ENCODE measurements at regions not wholly inside any gene's neighbourhood (a gene's known extent, or its start where the extent isn't known, plus 50 kb on each side); places are given as distances from the start of the nearest gene placed in this dataset.

DNA sequence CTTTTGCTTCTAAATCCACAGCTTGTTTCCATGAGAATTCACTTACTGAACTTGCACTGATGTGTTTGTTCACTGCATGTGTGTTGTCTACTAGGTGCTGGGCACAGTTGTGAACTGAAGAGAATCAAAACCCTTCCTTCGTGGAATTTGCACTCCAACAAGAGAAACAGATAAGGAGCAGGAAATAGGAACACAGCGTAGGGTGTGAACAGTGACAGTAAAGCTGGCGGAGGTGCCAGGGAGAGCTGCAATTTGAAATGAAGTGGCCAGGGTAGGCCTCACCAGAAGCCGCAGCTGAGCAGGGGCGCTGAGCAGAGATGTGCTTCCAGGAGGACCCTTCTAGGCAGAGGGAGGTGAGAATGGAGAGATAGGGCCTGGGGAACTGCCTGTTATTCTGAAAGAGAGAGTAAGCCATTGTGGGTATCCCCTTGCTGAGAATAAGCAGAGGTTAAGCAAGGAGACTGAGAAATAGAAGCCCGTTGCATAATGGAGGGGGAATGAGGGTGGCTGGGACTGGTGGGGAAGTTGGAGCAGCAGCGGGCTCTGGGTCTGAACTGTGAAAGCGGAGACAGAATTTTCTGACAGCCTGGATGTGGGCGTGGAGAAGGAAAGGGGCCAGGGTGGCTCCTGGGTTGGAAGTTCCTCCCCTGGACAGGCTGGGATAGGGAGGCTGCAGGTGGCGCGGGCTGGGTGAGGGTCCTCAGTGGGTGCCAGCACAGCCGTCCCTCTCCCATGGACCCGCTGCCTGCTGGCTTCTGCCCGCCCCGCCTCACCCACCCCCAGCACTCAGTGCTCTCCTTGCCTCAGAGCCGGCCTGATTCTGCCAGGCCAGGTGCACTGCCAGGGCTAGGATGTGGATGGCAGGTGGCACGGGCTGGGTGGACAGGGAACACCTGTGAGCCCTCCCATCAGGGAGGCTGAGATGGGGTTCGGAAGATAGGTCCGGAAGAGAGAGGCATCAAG lies 114.7 kb upstream of the AFDN start:
- Histone ChIP-seq H3K27me3 (no peaks in the 10 kb centered on the region), H3K36me3 (no peaks in the 10 kb centered on the region), H3K4me1 (no peaks in the 10 kb centered on the region), H3K9me3 (no peaks in the 10 kb centered on the region), H3K4me3 (no peak overlapping the region), H3K27ac (no peak overlapping the region)
- FAIRE-seq: no peak
- intact Hi-C loops (cut with DNase I): no loop called here
- ATAC-seq: no peak
- WGBS, 2 donors: 72 to 83% methylated on average over 16 to 19 of the region's 19 CpGs
- peak in 1 of 6 donors; percentile 48 for DNase-seq
- TF ChIP-seq, protein P1, sequence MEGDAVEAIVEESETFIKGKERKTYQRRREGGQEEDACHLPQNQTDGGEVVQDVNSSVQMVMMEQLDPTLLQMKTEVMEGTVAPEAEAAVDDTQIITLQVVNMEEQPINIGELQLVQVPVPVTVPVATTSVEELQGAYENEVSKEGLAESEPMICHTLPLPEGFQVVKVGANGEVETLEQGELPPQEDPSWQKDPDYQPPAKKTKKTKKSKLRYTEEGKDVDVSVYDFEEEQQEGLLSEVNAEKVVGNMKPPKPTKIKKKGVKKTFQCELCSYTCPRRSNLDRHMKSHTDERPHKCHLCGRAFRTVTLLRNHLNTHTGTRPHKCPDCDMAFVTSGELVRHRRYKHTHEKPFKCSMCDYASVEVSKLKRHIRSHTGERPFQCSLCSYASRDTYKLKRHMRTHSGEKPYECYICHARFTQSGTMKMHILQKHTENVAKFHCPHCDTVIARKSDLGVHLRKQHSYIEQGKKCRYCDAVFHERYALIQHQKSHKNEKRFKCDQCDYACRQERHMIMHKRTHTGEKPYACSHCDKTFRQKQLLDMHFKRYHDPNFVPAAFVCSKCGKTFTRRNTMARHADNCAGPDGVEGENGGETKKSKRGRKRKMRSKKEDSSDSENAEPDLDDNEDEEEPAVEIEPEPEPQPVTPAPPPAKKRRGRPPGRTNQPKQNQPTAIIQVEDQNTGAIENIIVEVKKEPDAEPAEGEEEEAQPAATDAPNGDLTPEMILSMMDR (IDR thresholded peaks at IDR 0.05): no peak

DNA sequence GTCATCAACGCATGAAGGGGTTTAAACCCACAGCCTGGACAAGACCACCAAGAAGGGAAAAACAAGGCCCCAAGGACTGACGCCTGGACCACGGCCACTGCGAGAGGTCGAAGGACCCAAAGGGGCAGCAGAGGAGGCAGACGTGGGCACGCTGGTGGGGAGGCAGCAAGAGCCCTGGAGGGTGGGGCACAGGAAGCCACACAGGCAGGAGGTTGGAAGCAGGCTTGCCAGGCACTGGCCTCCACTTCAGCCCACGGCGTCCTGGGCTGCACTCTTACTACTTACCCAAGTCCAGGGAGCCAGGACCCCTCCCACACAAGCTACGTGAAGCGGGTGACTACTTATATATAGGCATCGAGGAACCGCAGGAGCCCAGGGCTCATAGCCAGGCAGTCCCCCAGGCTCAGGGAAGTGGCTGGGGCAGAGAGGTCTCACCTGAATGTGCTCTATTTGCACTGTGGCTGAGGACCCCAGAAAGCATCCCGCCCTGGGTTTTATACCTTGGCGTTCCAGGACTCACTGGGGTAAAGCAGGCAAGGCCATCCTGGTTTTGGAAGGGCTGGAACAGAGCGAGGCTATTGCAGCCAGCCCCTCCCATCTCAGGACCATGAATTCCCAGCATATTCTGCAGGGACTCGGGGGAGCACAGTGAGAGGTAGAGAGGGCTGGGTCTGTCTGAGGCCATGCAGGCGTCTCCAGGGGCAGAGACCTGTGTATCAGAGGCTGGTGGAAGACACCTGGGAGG lies 113.8 kb upstream of the AFDN start:
- H3K27ac ChIP-seq: no peak overlapping the region
- ATAC-seq: no peak
- intact Hi-C loops (cut with DNase I): no loop called here
- 87 to 90% methylated on average over 18 of the region's 18 CpGs for WGBS, 2 donors
- no peaks in the 10 kb centered on the region for H3K36me3 ChIP-seq
- H3K4me3 ChIP-seq: no peak overlapping the region
- peak in 1 of 6 donors; percentile 50 for DNase-seq
- no peaks in the 10 kb centered on the region for H3K9me3 ChIP-seq
- no peaks in the 10 kb centered on the region for H3K27me3 ChIP-seq
- no peak for FAIRE-seq
- TF ChIP-seq, protein P1 (IDR thresholded peaks at IDR 0.05): no peak
- H3K4me1 ChIP-seq: no peaks in the 10 kb centered on the region

DNA sequence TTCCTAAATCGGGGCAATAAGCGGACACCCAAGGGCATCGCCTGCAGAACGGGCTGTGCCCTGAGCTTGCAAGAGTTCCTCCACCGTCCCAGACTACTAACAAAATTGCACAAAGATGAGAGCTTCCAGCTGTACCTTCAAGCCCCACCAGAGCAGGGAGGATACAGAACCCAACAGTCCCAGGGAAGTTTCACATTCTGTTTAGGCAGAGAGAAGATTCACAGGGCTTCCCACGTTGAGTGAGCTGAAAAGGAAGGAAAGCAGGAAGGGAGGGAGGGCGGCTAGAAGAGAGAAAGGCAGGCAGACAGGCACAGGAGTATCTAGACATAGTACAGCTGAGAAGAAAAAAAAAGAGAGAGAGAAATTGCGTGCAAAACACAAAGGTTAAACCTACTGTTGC lies 112.6 kb upstream of the AFDN start:
- intact Hi-C loops (cut with DNase I): no loop called here
- TF ChIP-seq, protein P1 (IDR thresholded peaks at IDR 0.05): no peak
- Histone ChIP-seq H3K9me3 (no peaks in the 10 kb centered on the region), H3K4me3 (no peak overlapping the region), H3K36me3 (no peaks in the 10 kb centered on the region), H3K27me3 (no peaks in the 10 kb centered on the region), H3K4me1 (no peaks in the 10 kb centered on the region), H3K27ac (no peak overlapping the region)
- ATAC-seq (no peak), DNase-seq (no peak), FAIRE-seq (no peak)
- WGBS, 2 donors: 53 to 63% methylated on average over 8 of the region's 8 CpGs

DNA sequence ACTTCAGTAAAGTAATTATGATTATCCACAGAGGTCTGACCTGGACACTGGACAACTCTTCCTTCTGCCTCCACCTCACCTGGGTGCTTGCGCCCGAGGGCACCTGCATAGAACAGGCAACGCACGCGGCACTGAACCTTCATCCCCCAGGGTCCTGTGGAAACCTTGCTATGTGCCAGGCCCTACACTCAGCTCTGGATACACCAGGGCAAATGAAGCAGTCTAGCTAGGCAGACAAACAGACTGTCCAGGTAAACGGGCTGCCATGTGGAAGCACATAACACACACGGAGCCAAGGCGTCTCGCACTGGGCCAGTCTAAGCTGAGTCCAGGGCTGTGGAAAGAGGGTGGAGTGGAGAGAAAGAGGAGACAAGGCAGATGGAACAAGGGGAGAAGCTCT lies 109.3 kb upstream of the AFDN start:
- Histone ChIP-seq H3K9me3 (no peaks in the 10 kb centered on the region), H3K27me3 (no peaks in the 10 kb centered on the region), H3K27ac (no peak overlapping the region), H3K36me3 (no peaks in the 10 kb centered on the region), H3K4me3 (no peak overlapping the region), H3K4me1 (no peaks in the 10 kb centered on the region)
- TF ChIP-seq, protein P1 (IDR thresholded peaks at IDR 0.05): no peak
- ATAC-seq: no peak
- no peak for FAIRE-seq
- WGBS, 2 donors: 93 to 98% methylated on average over 9 of the region's 9 CpGs
- intact Hi-C loops (cut with DNase I): no loop called here
- no peak for DNase-seq
